ENCODE measurements at regions not wholly inside any gene's neighbourhood (a gene's known extent, or its start where the extent isn't known, plus 50 kb on each side); places are given as distances from the start of the nearest gene placed in this dataset.
A peak's percentile ranks its signal among the peaks of the same experiment; 100 is the strongest.

GRCh38 chr7:19294619-19295018 lies 149.4 kb upstream of the FERD3L start:
- Histone ChIP-seq H3K18ac (ENCODE audit: low read depth, low read length) (no peak overlapping the region), H3K4me1 (ENCODE audit: control insufficient read depth, insufficient read depth, low read length) (no peaks in the 10 kb centered on the region), H3K14ac (replicated peaks; ENCODE audit: low read depth, low read length) (no peak overlapping the region), H2BK5ac (ENCODE audit: low read depth, low read length, poor library complexity, severe bottlenecking) (no peak overlapping the region), H3K9ac (ENCODE audit: low read depth, low read length) (no peak overlapping the region), H3K9me1 (ENCODE audit: insufficient read depth, low read length) (no peaks in the 10 kb centered on the region), H3K27ac (ENCODE audit: insufficient read depth, low read length) (no peak overlapping the region), H2BK120ac (ENCODE audit: low read depth, low read length) (no peak overlapping the region), H3K4me3 (ENCODE audit: insufficient read depth, low read depth, low read length) (no peak overlapping the region), H3K9me3 (ENCODE audit: control insufficient read depth, insufficient read depth, low read length) (no peaks in the 10 kb centered on the region), H3K79me1 (ENCODE audit: low read depth in 1 of 2, low read length in 2 of 2) (no peaks in the 10 kb centered on the region), H3K23ac (ENCODE audit: low read depth, low read length) (no peak overlapping the region), H2AFZ (replicated peaks; ENCODE audit: low read length, poor library complexity) (no peak overlapping the region), H3K4ac (ENCODE audit: low read depth, low read length) (no peak overlapping the region), H2BK15ac (ENCODE audit: low read depth, low read length) (no peak overlapping the region), H3K4me2 (ENCODE audit: low read depth, low read length) (no peak overlapping the region), H3K36me3 (ENCODE audit: control insufficient read depth, insufficient read depth, low read length) (no peaks in the 10 kb centered on the region), H3K27me3 (ENCODE audit: control insufficient read depth, insufficient read depth, low read length) (no peaks in the 10 kb centered on the region), H4K8ac (ENCODE audit: low read depth in 2 of 2, low read length in 2 of 2) (no peak overlapping the region), H4K20me1 (ENCODE audit: insufficient read depth, low read length) (no peaks in the 10 kb centered on the region), H3K56ac (ENCODE audit: extremely low read depth, insufficient read depth, low read length) (no peak overlapping the region), H4K91ac (ENCODE audit: insufficient read depth, low read depth, low read length) (no peak overlapping the region), H2AK9ac (replicated peaks; ENCODE audit: low read depth, low read length, poor library complexity) (no peak overlapping the region), H2AK5ac (ENCODE audit: low read depth, low read length) (no peak overlapping the region), H2BK20ac (ENCODE audit: low read depth, low read length) (no peak overlapping the region), H4K5ac (ENCODE audit: low read depth, low read length) (no peak overlapping the region)
- intact Hi-C loops (cut with micrococcal nuclease) (loop anchor here (5.0 kb wide), 1 partner anchor 172 kb away; no protein-coding TSS in a partner anchor), dilution Hi-C loops (cut with HindIII; ENCODE audit: low sequenced_read_pairs, unreplicated experiment) (no loop called here), in situ Hi-C loops (cut with MboI; ENCODE audit: low sequenced_read_pairs) (no loop called here)
- no peak for TF ChIP-seq BHLHE40 (IDR thresholded peaks at IDR 0.05; ENCODE audit: low read depth, low read length)
- TF ChIP-seq MXI1 (IDR thresholded peaks at IDR 0.05; ENCODE audit: borderline replicate concordance, low read depth, low read length), result no peak
- no peak for TF ChIP-seq USF2 (IDR thresholded peaks at IDR 0.05; ENCODE audit: low read depth, low read length)
- peak; percentile 51; the same call in 1 of the 2 replicates for TF ChIP-seq CEBPB (IDR thresholded peaks at IDR 0.05; ENCODE audit: low read depth, low read length)
- no CpG with 5 or more reads among the region's 5 CpGs for WGBS, 2 experiments (ENCODE audit: extremely low coverage in 2 of 2, insufficient read length in 1 of 2)
- ATAC-seq (ENCODE audit: low read depth) (no peak), DNase-seq (peak; percentile 18)
- ChIA-PET POLR2A (ENCODE audit: unreplicated experiment) (no interaction called here), CTCF (no interaction called here)
- BruUV-seq (replicated peaks), result no TSS peak
